Skeletal muscle tissue (tissue), 3 donors: ENCODE measurements at regions not wholly inside any gene's neighbourhood (a gene's known extent, or its start where the extent isn't known, plus 50 kb on each side); places are given as distances from the start of the nearest gene placed in this dataset.

Experiments used
- H3K27ac ChIP-seq: one replicate; pipeline ENCODE4 v1.7.0; 2013; ENCODE audit warnings: mild to moderate bottlenecking, low read depth, low read length, inconsistent platforms
- H3K27me3 ChIP-seq, 3 donors: one replicate each; pipeline ENCODE4 v1.7.0; 2013; ENCODE audit warnings: low read length in 3 of 3; ENCODE audit not compliant: control insufficient read depth in 3 of 3, insufficient read depth in 3 of 3
- H3K36me3 ChIP-seq, 3 donors: one replicate each; pipeline ENCODE4 v1.7.0; 2013; ENCODE audit warnings: low read length in 3 of 3; ENCODE audit not compliant: control insufficient read depth in 3 of 3, insufficient read depth in 3 of 3
- H3K4me1 ChIP-seq, 3 donors: one replicate each; pipeline ENCODE4 v1.7.0; 2013; ENCODE audit warnings: low read length in 3 of 3, mild to moderate bottlenecking in 3 of 3; ENCODE audit not compliant: control insufficient read depth in 3 of 3, insufficient read depth in 3 of 3
- H3K4me3 ChIP-seq, 3 donors: one replicate each; pipeline ENCODE4 v1.7.0; 2013; ENCODE audit warnings: low read length in 3 of 3
- H3K9ac ChIP-seq, 3 donors: one replicate each; pipeline ENCODE4 v1.7.0; 2013; ENCODE audit warnings: low read length in 3 of 3, mild to moderate bottlenecking in 3 of 3, moderate library complexity in 2 of 3, low read depth in 1 of 3
- H3K9me3 ChIP-seq, 3 donors: one replicate each; pipeline ENCODE4 v1.7.0; 2013; ENCODE audit warnings: low read length in 3 of 3; ENCODE audit not compliant: control insufficient read depth in 3 of 3
- donor health status: Osteomylitis.

DNA sequence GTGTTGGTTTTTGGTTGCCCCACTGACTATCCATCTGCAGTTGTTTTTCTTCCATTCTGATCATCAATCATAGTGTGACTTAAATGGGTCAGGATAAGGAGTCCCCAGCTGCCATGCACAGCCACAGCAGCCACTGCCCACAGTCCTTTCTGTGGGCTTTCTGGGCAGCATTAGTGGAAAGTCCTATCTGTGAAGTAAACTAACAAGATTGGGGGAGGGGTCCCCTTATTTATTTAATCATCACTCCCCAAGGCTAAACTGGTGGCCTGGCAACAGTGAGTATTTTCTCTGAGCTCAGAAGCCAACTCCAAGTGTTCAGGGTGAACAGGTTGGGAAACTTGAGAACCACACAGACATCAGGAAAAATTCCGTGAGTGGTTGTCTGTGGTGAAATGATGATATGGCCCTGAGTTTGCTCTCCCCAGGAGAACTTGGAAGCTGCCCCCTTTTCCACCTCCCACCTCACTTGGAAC, 145.0 kb downstream of the CCDC34 start:
- no peak overlapping the region for H3K9ac ChIP-seq

DNA sequence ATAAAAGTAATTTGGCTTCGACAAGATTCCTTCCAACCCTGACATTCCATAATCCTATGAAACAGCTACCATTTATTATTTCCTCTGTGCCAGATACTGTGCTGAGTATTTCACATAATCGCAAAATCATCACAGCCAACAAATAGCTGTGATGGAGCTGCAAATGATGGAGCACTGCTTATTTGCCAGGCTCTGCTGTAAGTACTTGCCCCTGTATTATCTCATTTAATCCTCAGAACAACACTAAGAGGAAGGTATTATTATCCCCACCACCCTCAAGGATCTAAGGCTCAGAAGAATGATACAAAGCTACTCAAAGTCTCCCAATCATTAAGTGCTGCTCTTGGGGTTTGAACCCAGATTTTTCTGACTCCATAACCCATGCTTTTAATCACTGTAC, 145.5 kb downstream of the CCDC34 start:
- Histone ChIP-seq H3K27ac (peak overlapping the region; percentile 76), H3K4me1 (peaks cover 34 to 45% (median 42%) of the 10 kb centered on the region in 3 donors), H3K4me3 (peak overlapping the region in 1 of 3 donors; percentile 19), H3K9ac (peak overlapping the region in 1 of 3 donors; percentile 36), H3K27me3 (no peaks in the 10 kb centered on the region), H3K9me3 (no peaks in the 10 kb centered on the region), H3K36me3 (no peaks in the 10 kb centered on the region)

More for the DNA sequence above, 145.0 kb downstream of the CCDC34 start:
- no peaks in the 10 kb centered on the region for H3K9me3 ChIP-seq
- H3K27ac ChIP-seq, result peak overlapping the region; percentile 76
- H3K27me3 ChIP-seq, result no peaks in the 10 kb centered on the region
- no peaks in the 10 kb centered on the region for H3K36me3 ChIP-seq
- no peak overlapping the region for H3K4me3 ChIP-seq
- peaks cover 33 to 44% (median 40%) of the 10 kb centered on the region in 3 donors for H3K4me1 ChIP-seq

DNA sequence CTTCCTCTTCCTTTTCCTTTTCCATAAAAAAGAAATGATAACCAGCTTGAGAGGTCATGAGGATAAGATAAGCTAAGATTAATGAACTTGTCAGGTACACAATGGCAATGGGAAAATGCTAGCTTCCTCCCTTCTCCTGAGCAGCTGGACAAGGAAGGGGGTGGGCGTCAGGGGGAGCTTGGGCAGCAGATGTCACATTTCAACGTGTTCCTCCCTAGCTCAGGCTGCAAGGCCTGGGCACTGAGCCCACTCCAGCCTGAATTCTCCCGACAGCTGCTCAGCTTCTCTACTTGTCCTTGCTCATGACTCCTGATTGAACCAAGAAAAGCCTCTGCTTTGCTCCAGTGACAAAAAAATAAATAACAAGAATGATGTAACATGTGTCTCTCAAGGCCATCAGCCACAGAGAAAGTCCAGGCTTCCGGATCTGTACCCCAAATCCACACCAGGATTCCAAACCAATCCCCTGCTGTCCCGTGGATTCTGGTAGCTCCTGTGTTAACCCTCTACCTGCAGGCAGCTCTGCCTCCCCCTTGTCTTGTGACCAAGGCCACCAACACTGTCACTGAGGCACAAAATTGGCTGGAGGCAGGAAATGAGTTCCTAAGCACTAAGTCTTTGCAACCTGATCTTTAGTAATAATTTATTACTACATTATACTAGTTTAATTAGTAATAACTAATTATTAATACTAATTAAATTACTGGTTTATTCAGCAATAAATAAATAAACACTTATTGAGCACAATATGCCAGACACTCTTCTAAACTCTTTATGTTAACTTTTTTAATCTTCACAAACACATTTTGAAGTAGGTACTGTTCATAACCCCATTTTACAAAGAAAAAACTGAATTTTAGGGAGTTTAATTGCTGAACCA, 146.5 kb downstream of the CCDC34 start:
- peak overlapping the region in 2 of 3 donors; percentile 48 to 67 for H3K9ac ChIP-seq
- H3K4me1 ChIP-seq, result peaks cover 34 to 45% (median 42%) of the 10 kb centered on the region in 3 donors
- H3K36me3 ChIP-seq, result no peaks in the 10 kb centered on the region
- H3K27me3 ChIP-seq, result no peaks in the 10 kb centered on the region
- H3K9me3 ChIP-seq, result no peaks in the 10 kb centered on the region
- peak overlapping the region; percentile 76 for H3K27ac ChIP-seq
- H3K4me3 ChIP-seq, result peak overlapping the region in 2 of 3 donors; percentile 29 to 48

DNA sequence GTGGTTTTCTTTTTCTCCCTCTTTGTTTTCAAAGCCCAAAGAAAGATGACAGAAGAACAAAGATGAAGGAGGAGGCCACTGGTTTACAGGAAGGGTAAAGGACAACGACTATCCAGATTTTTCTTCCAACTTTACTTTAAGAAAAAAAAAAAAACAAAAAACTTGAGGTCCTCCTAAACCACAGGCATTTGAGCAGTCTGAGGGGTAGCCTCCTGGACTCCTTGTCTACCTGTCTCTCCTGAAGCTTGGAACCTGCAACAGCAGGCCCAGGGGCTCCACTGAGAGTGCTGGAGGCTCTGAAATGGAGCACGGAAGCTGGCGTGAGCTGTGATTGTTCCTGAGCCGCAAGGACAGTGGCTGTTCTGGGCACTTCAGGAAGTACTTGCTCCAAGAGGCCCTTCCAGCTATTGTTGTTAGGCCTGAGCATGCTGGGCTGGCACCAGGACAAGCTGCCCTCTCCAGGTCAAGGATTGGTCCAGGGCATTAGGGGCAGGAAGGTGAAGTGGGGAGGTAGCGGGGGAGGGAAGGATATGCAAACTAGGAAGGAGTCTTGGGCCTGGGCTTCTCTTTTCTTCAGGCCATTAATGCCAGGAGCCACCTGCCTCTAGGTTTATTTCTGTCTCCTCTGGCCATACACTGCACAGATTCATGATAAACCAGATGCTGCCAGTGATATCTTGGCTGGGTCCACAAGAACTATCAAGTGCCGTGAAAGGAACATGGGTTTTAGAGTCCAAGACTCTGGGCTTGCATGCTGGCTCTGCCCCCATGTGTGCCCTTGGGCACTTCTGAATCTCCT, 147.3 kb downstream of the CCDC34 start:
- no peaks in the 10 kb centered on the region for H3K9me3 ChIP-seq
- H3K36me3 ChIP-seq, result no peaks in the 10 kb centered on the region
- H3K4me1 ChIP-seq, result peaks cover 34 to 45% (median 42%) of the 10 kb centered on the region in 3 donors
- peak overlapping the region in 1 of 3 donors; percentile 67 for H3K9ac ChIP-seq
- peak overlapping the region; percentile 76 for H3K27ac ChIP-seq
- no peaks in the 10 kb centered on the region for H3K27me3 ChIP-seq
- peak overlapping the region in 1 of 3 donors; percentile 17 for H3K4me3 ChIP-seq

DNA sequence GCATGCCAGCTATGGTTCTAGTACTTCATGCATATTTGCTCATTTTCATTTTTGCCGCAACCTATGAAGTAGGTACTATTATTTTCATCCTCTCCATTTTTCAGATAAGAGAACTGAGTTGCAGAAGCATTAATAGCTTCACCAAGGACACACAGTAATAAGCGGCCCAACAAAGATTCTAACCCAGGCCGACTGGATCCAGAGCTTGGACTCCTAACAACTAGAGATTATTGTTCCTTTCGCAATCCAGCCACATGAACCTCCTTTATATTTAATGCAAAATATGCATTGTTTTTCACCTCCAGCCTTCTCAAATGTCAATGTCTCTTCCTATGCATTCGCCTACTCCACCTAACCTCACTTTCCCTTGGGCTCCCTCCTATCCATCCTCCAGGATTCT, 148.3 kb downstream of the CCDC34 start:
- no peaks in the 10 kb centered on the region for H3K27me3 ChIP-seq
- no peak overlapping the region for H3K9ac ChIP-seq
- peaks cover 34 to 47% (median 42%) of the 10 kb centered on the region in 3 donors for H3K4me1 ChIP-seq
- H3K36me3 ChIP-seq, result no peaks in the 10 kb centered on the region
- no peak overlapping the region for H3K4me3 ChIP-seq
- no peaks in the 10 kb centered on the region for H3K9me3 ChIP-seq
- no peak overlapping the region for H3K27ac ChIP-seq

DNA sequence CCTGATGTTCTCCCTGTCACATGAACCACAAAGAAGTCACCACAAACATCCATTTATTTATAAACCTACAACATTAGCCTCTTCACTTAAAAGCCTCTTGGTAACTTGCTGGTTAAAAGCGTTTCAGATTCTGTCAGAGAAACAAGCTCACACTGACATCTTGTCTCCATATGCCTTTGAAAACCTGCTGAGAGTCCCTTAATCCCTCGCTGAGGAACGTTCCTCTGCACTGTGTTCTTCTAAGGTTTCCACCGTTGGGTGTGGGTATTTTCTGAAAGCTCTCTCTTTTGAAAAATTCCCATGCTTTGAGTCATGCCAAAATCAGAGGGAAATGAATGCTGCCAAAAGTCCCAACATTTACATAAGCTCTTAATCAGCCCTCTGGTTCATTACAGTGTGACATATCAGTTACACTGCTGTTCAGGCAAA, 149.8 kb downstream of the CCDC34 start:
- H3K27ac ChIP-seq, result no peak overlapping the region
- H3K4me3 ChIP-seq, result no peak overlapping the region
- no peaks in the 10 kb centered on the region for H3K36me3 ChIP-seq
- H3K27me3 ChIP-seq, result no peaks in the 10 kb centered on the region
- H3K9me3 ChIP-seq, result no peaks in the 10 kb centered on the region
- peaks cover 31 to 47% (median 38%) of the 10 kb centered on the region in 3 donors for H3K4me1 ChIP-seq
- H3K9ac ChIP-seq, result no peak overlapping the region

DNA sequence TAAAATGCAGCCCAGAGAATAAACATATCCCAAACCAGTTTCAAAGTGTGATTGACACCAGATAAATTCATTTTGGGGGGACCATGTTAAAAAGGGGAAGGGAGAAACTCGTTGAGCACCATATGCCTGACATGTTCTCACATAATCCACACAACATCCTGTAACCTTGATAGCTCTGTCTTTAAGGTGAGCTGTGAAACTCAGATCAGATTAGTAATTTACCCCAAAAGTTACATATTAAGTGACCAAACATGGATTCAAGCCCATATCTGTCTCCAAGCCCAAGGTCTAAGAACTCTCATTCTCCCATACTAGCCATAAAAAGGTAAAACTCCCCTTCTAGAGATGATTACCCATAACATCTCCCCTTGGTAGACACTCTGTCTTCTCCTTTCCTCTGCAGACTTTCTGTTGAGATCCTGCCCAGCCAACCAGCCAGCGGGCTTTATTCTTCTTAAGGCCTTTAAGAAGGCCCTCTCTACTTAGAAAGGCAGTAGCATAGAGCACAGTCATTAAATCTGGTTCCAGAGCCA, 150.7 kb downstream of the CCDC34 start:
- no peaks in the 10 kb centered on the region for H3K9me3 ChIP-seq
- H3K27ac ChIP-seq, result no peak overlapping the region
- H3K27me3 ChIP-seq, result no peaks in the 10 kb centered on the region
- no peak overlapping the region for H3K4me3 ChIP-seq
- H3K9ac ChIP-seq, result no peak overlapping the region
- peaks cover 24 to 38% (median 29%) of the 10 kb centered on the region in 3 donors for H3K4me1 ChIP-seq
- H3K36me3 ChIP-seq, result no peaks in the 10 kb centered on the region

DNA sequence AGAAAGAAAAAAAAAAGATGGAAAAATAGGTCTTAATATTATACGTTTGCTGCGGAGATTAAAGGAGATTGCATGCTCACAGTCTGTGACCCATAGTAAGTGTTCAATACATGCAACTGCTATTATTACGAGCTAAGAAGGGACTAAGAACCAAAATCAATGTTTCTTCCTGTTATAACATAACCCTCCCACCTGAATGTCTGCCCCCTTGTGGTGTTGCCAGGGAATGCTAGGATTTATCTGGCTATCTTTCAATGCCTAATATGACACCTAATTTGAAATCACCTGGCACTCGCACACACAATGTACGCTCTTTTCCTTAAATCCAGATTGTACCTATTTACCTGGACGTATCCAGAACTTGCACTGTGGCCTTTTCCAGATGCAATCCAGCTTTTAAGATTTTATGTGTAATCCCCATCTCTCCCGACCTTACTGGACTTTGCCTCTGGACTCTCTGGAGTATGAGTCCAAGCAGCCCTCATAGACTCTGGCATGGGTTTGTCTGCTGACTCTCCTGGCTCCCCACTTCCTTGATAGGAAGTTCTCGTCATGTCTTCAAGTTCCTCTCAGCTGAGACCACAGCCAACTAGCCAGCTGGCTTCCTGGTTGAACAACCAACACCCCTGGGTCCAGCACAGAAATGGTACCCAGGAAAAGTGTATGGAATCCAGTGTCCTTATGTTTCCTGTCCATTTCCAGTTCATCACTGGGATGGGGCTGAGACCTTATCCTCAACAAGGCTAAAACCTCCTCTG, 151.5 kb downstream of the CCDC34 start:
- no peak overlapping the region for H3K4me3 ChIP-seq
- H3K9ac ChIP-seq, result no peak overlapping the region
- no peaks in the 10 kb centered on the region for H3K27me3 ChIP-seq
- H3K36me3 ChIP-seq, result no peaks in the 10 kb centered on the region
- no peaks in the 10 kb centered on the region for H3K9me3 ChIP-seq
- no peak overlapping the region for H3K27ac ChIP-seq
- peaks cover 21 to 35% (median 22%) of the 10 kb centered on the region in 3 donors for H3K4me1 ChIP-seq

DNA sequence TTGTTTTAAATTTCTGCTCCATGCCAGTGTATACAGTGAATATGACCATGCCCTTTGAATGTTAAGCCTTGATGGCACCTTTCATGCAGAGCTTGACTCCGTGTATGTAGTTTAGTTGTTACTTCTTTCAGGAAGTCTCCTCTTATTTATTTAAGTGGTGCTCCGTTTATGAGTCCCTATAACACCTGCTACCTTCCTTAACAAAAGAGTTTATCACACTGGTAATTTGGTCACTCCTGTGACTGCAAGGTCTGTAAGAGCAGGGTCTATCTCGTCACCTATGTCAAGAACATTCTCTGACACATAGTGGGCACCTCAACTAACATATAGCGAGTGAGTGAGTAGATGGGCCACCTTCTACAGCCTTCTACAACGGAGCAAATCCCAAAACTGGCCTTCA, 152.5 kb downstream of the CCDC34 start:
- H3K27ac ChIP-seq, result no peak overlapping the region
- H3K9me3 ChIP-seq, result no peaks in the 10 kb centered on the region
- no peak overlapping the region for H3K4me3 ChIP-seq

More for the DNA sequence above, 152.5 kb downstream of the CCDC34 start:
- Histone ChIP-seq H3K4me1 (peaks cover 11 to 25% (median 12%) of the 10 kb centered on the region in 3 donors), H3K36me3 (no peaks in the 10 kb centered on the region), H3K9ac (no peak overlapping the region), H3K27me3 (no peaks in the 10 kb centered on the region)
